Left ventricle myocardium inferior (tissue), 1 donor: ENCODE measurements at regions not wholly inside any gene's neighbourhood (a gene's known extent, or its start where the extent isn't known, plus 50 kb on each side); places are given as distances from the start of the nearest gene placed in this dataset.

Experiments used
- DNase-seq: peaks from one replicate; pipeline ENCODE4 v3.0.0-alpha.2; 2020
- H3K27ac ChIP-seq: fragments of 200-600 bp; replicated peaks from 2 replicates; pipeline ENCODE4 v1.8.0; 2021
- H3K27me3 ChIP-seq: fragments of 200-600 bp; 2 replicates; pipeline ENCODE4 v1.8.0; 2021; ENCODE audit warnings: low read depth
- H3K36me3 ChIP-seq: fragments of 200-600 bp; 2 replicates; pipeline ENCODE4 v1.8.0; 2021
- H3K4me1 ChIP-seq: fragments of 200-600 bp; 2 replicates; pipeline ENCODE4 v1.8.0; 2021
- H3K4me3 ChIP-seq: fragments of 200-600 bp; 2 replicates; pipeline ENCODE4 v1.8.0; 2021; ENCODE audit warnings: mild to moderate bottlenecking, moderate library complexity
- H3K9me3 ChIP-seq: fragments of 200-600 bp; replicated peaks from 2 replicates; pipeline ENCODE4 v1.8.0; 2021
- intact Hi-C: fragments of 100-400 bp; cut with micrococcal nuclease; formaldehyde crosslinking; loops from one replicate; pipeline ENCODE4 v1.11.0; 2022
- TF ChIP-seq, protein P1 (sequence below): fragments of 200-600 bp; IDR thresholded peaks from 2 replicates; pipeline ENCODE4 v1.8.0; 2021; ENCODE audit warnings: antibody characterized with exemption, mild to moderate bottlenecking, borderline replicate concordance
- donor health status: DM: no; HTN: yes; CAD: no; lungs with severe emphysema.

DNA sequence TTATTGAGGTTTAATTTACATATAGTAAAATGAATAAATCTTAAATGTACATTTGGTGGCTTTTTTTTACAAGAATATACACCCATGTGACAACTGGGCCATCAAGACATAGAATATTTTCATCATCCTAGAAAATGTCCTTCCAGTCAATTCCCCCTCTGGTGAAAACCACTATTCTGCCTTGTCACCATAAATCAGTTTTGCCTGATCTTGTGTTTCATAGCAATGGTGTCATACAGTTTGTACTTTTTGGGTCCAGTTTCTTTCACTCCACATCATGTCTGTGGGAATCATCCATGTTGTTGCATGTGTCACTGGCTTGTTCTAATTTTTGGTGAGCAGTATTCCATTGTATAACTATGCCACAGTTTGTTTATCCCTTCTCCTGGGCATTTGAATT is 133.1 kb downstream of the PDCD6IP start:
- intact Hi-C loops: no loop called here
- H3K27me3 ChIP-seq: no peaks in the 10 kb centered on the region
- no peaks in the 10 kb centered on the region for H3K4me1 ChIP-seq
- no peaks in the 10 kb centered on the region for H3K36me3 ChIP-seq
- no peak overlapping the region for H3K4me3 ChIP-seq
- H3K9me3 ChIP-seq: no peaks in the 10 kb centered on the region
- DNase-seq: no peak
- TF ChIP-seq, protein P1, sequence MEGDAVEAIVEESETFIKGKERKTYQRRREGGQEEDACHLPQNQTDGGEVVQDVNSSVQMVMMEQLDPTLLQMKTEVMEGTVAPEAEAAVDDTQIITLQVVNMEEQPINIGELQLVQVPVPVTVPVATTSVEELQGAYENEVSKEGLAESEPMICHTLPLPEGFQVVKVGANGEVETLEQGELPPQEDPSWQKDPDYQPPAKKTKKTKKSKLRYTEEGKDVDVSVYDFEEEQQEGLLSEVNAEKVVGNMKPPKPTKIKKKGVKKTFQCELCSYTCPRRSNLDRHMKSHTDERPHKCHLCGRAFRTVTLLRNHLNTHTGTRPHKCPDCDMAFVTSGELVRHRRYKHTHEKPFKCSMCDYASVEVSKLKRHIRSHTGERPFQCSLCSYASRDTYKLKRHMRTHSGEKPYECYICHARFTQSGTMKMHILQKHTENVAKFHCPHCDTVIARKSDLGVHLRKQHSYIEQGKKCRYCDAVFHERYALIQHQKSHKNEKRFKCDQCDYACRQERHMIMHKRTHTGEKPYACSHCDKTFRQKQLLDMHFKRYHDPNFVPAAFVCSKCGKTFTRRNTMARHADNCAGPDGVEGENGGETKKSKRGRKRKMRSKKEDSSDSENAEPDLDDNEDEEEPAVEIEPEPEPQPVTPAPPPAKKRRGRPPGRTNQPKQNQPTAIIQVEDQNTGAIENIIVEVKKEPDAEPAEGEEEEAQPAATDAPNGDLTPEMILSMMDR: no peak
- H3K27ac ChIP-seq: no peak overlapping the region

DNA sequence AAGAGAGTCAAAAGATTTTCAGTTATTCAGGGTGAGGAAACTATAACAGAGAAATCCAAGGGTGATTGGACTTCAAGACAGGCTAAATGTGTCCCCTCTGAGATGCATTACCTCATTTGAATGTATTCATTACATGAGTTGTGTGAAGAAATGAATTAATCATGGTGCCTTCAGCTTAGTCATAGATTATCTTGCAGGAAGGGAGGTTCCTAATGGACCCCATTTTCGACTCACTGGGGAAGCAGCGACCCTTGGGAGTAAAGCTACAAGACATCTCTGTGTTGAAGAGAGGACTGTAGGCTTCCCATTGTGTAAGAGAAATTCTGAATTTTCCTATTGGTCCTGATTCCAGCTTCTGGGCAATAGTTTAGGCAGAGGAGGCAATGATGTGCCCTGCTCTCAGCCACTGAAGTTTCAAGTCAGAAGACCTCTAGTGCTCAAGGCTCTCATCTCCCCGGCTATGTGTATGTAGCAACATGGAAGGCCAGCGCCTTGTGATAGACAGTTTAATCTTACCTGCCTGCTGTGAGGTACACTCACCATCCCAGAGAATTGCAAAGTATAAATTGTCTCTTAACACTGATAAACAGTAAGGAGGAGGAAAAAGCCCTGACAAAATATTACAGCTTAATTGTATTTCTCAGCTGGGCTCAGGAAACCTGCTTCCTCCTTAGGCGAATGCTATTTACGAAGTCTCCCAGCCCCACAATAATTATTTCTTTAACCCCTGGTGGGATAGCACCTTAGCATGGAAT is 133.8 kb downstream of the PDCD6IP start:
- Histone ChIP-seq H3K4me3 (no peak overlapping the region), H3K27me3 (no peaks in the 10 kb centered on the region), H3K36me3 (no peaks in the 10 kb centered on the region), H3K9me3 (no peaks in the 10 kb centered on the region), H3K4me1 (no peaks in the 10 kb centered on the region), H3K27ac (no peak overlapping the region)
- intact Hi-C loops: no loop called here
- DNase-seq: no peak
- TF ChIP-seq, protein P1: no peak

DNA sequence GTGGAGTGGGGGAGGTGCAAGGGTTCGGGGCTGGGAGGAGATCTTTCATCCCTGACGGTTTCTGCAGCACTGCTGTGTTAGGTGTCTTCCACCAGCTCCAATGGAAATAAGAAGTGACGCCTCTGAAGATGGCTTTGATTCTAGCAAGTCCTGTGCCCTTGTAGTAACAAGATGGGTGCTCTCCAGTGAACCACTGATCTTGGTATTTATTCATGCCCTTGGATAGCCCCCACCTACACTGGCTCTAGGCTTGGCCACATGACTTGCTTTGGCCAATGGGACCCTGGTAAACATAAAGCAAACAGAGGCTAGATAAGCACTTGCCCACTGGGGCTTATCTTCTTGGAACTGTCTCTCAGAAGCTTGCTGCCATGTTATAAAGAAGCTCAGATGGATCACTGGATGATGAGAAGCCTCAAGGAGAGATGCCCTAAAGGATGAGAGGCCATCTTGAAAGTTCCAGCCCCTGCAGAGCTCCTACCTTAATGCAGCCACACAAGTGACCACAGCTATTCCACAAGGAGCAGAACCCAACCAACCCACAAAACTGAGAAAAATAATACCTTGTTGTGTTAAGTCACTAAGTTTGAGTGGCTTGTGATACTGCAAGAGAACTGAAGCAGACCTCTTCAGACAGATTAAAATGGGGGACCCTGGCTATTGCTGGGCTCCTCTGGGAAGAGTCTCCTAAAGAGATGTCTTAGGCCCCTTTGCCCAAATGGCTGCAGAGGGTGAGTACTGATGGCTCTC is 137.9 kb downstream of the PDCD6IP start:
- Histone ChIP-seq H3K27ac (no peak overlapping the region), H3K27me3 (no peaks in the 10 kb centered on the region), H3K4me3 (no peak overlapping the region)

DNA sequence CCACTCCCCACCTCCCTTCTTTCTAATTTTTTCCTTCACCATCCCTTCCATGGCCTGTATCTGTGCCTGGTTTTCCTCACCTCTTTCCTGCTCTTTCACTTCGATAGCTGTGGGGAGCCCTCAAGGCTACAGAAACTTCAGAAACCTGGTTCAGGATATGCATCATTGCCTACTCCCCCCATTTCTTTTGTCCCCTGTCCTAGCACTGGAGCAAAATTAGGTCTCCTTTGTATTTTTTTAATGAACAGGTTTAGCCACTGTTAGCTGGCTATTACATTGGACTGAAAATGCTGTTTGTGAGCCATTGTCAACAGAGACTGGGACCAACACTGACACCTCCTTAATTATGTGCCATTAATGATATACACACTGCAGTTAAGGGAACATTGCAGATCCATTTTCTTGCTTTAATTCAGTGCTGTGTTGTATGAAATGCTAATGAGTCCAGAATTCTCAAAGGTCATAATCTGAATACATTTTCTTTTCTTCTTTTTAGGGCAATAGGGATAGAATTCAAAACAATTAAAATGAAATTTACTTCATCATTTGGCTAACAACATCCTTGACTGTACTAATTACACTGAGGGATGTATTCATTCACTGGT is 138.6 kb downstream of the PDCD6IP start:
- no peak for DNase-seq
- TF ChIP-seq, protein P1: no peak
- H3K9me3 ChIP-seq: no peaks in the 10 kb centered on the region
- no peak overlapping the region for H3K4me3 ChIP-seq
- no peak overlapping the region for H3K27ac ChIP-seq
- H3K27me3 ChIP-seq: no peaks in the 10 kb centered on the region
- intact Hi-C loops: no loop called here
- H3K36me3 ChIP-seq: no peaks in the 10 kb centered on the region
- peaks cover 6% of the 10 kb centered on the region for H3K4me1 ChIP-seq

More for the DNA sequence above, 137.9 kb downstream of the PDCD6IP start:
- no peak for DNase-seq
- intact Hi-C loops: no loop called here
- Histone ChIP-seq H3K36me3 (no peaks in the 10 kb centered on the region), H3K4me1 (peaks cover 6% of the 10 kb centered on the region), H3K9me3 (no peaks in the 10 kb centered on the region)
- TF ChIP-seq, protein P1: no peak

DNA sequence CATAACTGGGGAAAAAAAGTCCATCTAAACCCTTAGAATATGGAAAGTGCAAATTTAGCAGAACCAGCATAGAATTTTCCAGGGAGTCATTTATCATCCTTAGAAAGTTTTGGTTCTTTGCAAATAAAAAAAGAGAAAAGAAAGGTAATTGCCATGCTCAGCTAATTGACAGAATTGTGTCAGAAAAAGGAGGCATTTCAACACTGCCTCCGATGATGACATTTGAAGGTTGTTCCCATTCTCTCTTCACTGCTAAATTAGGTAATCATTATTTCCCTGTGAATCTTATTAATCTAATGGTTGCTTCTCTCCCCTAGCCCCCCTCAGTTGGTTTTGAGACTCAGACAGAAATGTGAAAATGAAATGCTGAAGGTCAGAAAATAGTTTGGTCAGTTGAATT is 139.2 kb downstream of the PDCD6IP start:
- no peak overlapping the region for H3K4me3 ChIP-seq
- DNase-seq: no peak
- peaks cover 6% of the 10 kb centered on the region for H3K4me1 ChIP-seq
- no peak overlapping the region for H3K27ac ChIP-seq
- H3K36me3 ChIP-seq: no peaks in the 10 kb centered on the region
- intact Hi-C loops: no loop called here
- H3K27me3 ChIP-seq: no peaks in the 10 kb centered on the region
- TF ChIP-seq, protein P1: no peak
- no peaks in the 10 kb centered on the region for H3K9me3 ChIP-seq
